Keratinocyte (primary cell): ENCODE measurements at regions not wholly inside any gene's neighbourhood (a gene's known extent, or its start where the extent isn't known, plus 50 kb on each side); places are given as distances from the start of the nearest gene placed in this dataset.

Experiments
- DNase-seq: peaks from one replicate; pipeline ENCODE4 v3.0.0-alpha.2; 2011; ENCODE audit warnings: low read depth, missing footprints, low spot score
- FAIRE-seq: peaks from 2 replicates; lab custom pipeline; 2011; peaks lifted over from hg19 to GRCh38; lab: Jason Lieb, UNC
- H2AFZ ChIP-seq: 2 replicates; pipeline ENCODE4 v1.6.0; 2012; ENCODE audit warnings: low read length, control low read depth, inconsistent platforms; ENCODE audit not compliant: control insufficient read depth
- H3K27ac ChIP-seq: 2 replicates; pipeline ENCODE4 v1.5.1; 2011; ENCODE audit warnings: low read length; ENCODE audit not compliant: control insufficient read depth, insufficient read depth
- H3K27me3 ChIP-seq: 3 replicates; pipeline ENCODE4 v1.6.0; 2011; ENCODE audit warnings: low read length; ENCODE audit not compliant: control insufficient read depth, insufficient read depth; ENCODE audit errors: extremely low read depth
- H3K36me3 ChIP-seq, 2 experiments: 2 replicates in 1 of 2; 3 replicates in 1 of 2; pipeline ENCODE4 v1.5.1; 2011; ENCODE audit warnings: low read length in 2 of 2, mild to moderate bottlenecking in 1 of 2; ENCODE audit not compliant: control insufficient read depth in 2 of 2, insufficient read depth in 2 of 2; ENCODE audit errors: extremely low read depth in 1 of 2
- H3K4me1 ChIP-seq: 3 replicates; pipeline ENCODE4 v1.5.1; 2011; ENCODE audit warnings: low read length; ENCODE audit not compliant: control insufficient read depth, insufficient read depth; ENCODE audit errors: extremely low read depth
- H3K4me2 ChIP-seq: 3 replicates; pipeline ENCODE4 v1.6.0; 2011; ENCODE audit warnings: low read depth, low read length; ENCODE audit not compliant: control insufficient read depth, insufficient read depth; ENCODE audit errors: extremely low read depth
- H3K4me3 ChIP-seq, 3 experiments: fragments of 200-600 bp in 1 of 3; sonication (generic) in 1 of 3; 2 replicates in 2 of 3; 3 replicates in 1 of 3; pipeline ENCODE4 v1.5.1; 2011 to 2016; ENCODE audit warnings: low read length in 3 of 3, mild to moderate bottlenecking in 3 of 3, control low read depth in 2 of 3, inconsistent platforms in 1 of 3, low read depth in 1 of 3, mixed read lengths in 1 of 3, mixed run types in 1 of 3, moderate library complexity in 1 of 3; ENCODE audit not compliant: control insufficient read depth in 2 of 3, insufficient read depth in 2 of 3; ENCODE audit errors: extremely low read depth in 1 of 3
- H3K79me2 ChIP-seq: 2 replicates; pipeline ENCODE4 v1.6.0; 2012; ENCODE audit warnings: low read length; ENCODE audit not compliant: control insufficient read depth, insufficient read depth
- H3K9ac ChIP-seq: 3 replicates; pipeline ENCODE4 v1.6.0; 2011; ENCODE audit warnings: low read length; ENCODE audit not compliant: control insufficient read depth, insufficient read depth; ENCODE audit errors: extremely low read depth
- H3K9me1 ChIP-seq: 3 replicates; pipeline ENCODE4 v1.6.0; 2011; ENCODE audit warnings: low read length; ENCODE audit not compliant: control insufficient read depth, insufficient read depth; ENCODE audit errors: extremely low read depth
- H3K9me3 ChIP-seq: 2 replicates; pipeline ENCODE4 v1.5.1; 2012; ENCODE audit warnings: low read depth, low read length; ENCODE audit not compliant: control insufficient read depth
- H4K20me1 ChIP-seq: 3 replicates; pipeline ENCODE4 v1.6.0; 2011; ENCODE audit warnings: low read length; ENCODE audit not compliant: control insufficient read depth, insufficient read depth; ENCODE audit errors: extremely low read depth
- EZH2 ChIP-seq: IDR thresholded peaks from one replicate; pipeline ENCODE4 v1.6.1; 2012; ENCODE audit warnings: inconsistent platforms, mild to moderate bottlenecking, low read length, moderate library complexity
- dilution Hi-C: fragments of 300-500 bp; cut with MboI; formaldehyde crosslinking; loops from one replicate; pipeline ENCODE4 v1.7.0; 2020; ENCODE audit warnings: low sequenced_read_pairs; ENCODE audit not compliant: extremely low pct_ligation_motif_present
- TF ChIP-seq, protein P1 (sequence below), 3 experiments: IDR thresholded peaks in 1 of 3; conservative IDR thresholded peaks in 1 of 3; optimal IDR thresholded peaks in 1 of 3; 2 replicates in 2 of 3; 3 replicates in 1 of 3; pipeline versions ENCODE3 to v1.5.1; 2011; ENCODE audit warnings: low read length in 3 of 3, mild to moderate bottlenecking in 3 of 3, moderate library complexity in 2 of 3, control low read depth in 1 of 3, inconsistent platforms in 1 of 3; ENCODE audit not compliant: insufficient read depth in 2 of 3; ENCODE audit errors: extremely low read depth in 1 of 3

- no peaks in the 10 kb centered on the region for H3K36me3 ChIP-seq
- H3K27ac ChIP-seq: no peak overlapping the region
- H3K9me1 ChIP-seq: no peaks in the 10 kb centered on the region
- FAIRE-seq (no peak), DNase-seq (no peak)
- no peak overlapping the region for H3K9ac ChIP-seq
- H3K27me3 ChIP-seq: no peaks in the 10 kb centered on the region
- H2AFZ ChIP-seq: no peak overlapping the region
- peaks cover 31% of the 10 kb centered on the region for H3K4me1 ChIP-seq
- no peaks in the 10 kb centered on the region for H3K9me3 ChIP-seq
- H3K4me2 ChIP-seq: no peak overlapping the region
- H4K20me1 ChIP-seq: no peaks in the 10 kb centered on the region
- TF ChIP-seq EZH2: no peak
- TF ChIP-seq, protein P1, sequence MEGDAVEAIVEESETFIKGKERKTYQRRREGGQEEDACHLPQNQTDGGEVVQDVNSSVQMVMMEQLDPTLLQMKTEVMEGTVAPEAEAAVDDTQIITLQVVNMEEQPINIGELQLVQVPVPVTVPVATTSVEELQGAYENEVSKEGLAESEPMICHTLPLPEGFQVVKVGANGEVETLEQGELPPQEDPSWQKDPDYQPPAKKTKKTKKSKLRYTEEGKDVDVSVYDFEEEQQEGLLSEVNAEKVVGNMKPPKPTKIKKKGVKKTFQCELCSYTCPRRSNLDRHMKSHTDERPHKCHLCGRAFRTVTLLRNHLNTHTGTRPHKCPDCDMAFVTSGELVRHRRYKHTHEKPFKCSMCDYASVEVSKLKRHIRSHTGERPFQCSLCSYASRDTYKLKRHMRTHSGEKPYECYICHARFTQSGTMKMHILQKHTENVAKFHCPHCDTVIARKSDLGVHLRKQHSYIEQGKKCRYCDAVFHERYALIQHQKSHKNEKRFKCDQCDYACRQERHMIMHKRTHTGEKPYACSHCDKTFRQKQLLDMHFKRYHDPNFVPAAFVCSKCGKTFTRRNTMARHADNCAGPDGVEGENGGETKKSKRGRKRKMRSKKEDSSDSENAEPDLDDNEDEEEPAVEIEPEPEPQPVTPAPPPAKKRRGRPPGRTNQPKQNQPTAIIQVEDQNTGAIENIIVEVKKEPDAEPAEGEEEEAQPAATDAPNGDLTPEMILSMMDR (optimal IDR thresholded peaks at IDR 0.05 in 1 of 3, IDR thresholded peaks at IDR 0.05 in 1 of 3, conservative IDR thresholded peaks at IDR 0.05 in 1 of 3; ENCODE audit: extremely low read depth in 1 of 3, insufficient read depth in 2 of 3, low read length in 3 of 3): no peak
- no peaks in the 10 kb centered on the region for H3K79me2 ChIP-seq
- dilution Hi-C loops: no loop called here
- H3K4me3 ChIP-seq: no peak overlapping the region
These were observed 51.4 kb upstream of the TNFAIP3 start for GRCh38 chr6:137815692-137816091.

DNA sequence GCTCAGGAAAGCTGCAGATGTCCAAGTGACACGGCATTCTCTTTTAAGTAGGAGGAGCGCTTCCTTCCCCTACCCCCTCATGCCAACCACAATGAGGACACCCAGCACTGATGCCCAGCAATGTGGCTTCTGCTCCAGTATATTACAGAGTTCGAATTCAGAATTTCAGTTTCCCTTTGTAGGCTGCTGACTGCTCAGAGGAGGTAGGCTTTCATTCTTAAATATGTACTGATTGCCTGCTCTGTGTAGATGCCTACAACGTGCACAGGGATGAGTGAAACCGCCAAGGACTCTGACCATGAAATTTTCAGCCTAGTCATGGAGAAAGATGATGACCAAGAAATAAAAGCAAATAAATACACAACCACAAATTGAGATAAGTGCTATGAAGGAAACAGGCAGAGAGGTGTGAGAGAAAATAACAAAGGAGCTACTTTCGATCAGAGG lies 50.9 kb upstream of the TNFAIP3 start:
- no peaks in the 10 kb centered on the region for H3K27me3 ChIP-seq
- no peak overlapping the region for H3K4me3 ChIP-seq
- no peak overlapping the region for H2AFZ ChIP-seq
- no peaks in the 10 kb centered on the region for H3K9me3 ChIP-seq
- no peak overlapping the region for H3K4me2 ChIP-seq
- no peaks in the 10 kb centered on the region for H4K20me1 ChIP-seq
- H3K9ac ChIP-seq: no peak overlapping the region
- dilution Hi-C loops: no loop called here
- H3K36me3 ChIP-seq: no peaks in the 10 kb centered on the region
- no peak for FAIRE-seq
- no peak for DNase-seq
- peaks cover 27% of the 10 kb centered on the region for H3K4me1 ChIP-seq
- H3K79me2 ChIP-seq: no peaks in the 10 kb centered on the region
- TF ChIP-seq EZH2: no peak
- TF ChIP-seq, protein P1 (optimal IDR thresholded peaks at IDR 0.05 in 1 of 3, IDR thresholded peaks at IDR 0.05 in 1 of 3, conservative IDR thresholded peaks at IDR 0.05 in 1 of 3; ENCODE audit: extremely low read depth in 1 of 3, insufficient read depth in 2 of 3, low read length in 3 of 3): no peak
- H3K27ac ChIP-seq: no peak overlapping the region
- H3K9me1 ChIP-seq: no peaks in the 10 kb centered on the region
